Mesothelial cell of epicardium (in vitro differentiated cells): ENCODE measurements at regions not wholly inside any gene's neighbourhood (a gene's known extent, or its start where the extent isn't known, plus 50 kb on each side); places are given as distances from the start of the nearest gene placed in this dataset.

ENCODE experiments used
- DNase-seq, 2 experiments: peaks; one replicate each; pipeline ENCODE4 v3.0.0; 2021; ENCODE audit warnings: low spot score in 2 of 2; ENCODE audit not compliant: unreplicated experiment in 2 of 2
- H3K27ac Mint-ChIP-seq: 2 replicates; pipeline ENCODE4 v1.8.0; 2021; ENCODE audit warnings: mixed read lengths
- H3K27me3 Mint-ChIP-seq: 2 replicates; pipeline ENCODE4 v1.8.0; 2021; ENCODE audit warnings: low read depth, mixed read lengths
- H3K36me3 Mint-ChIP-seq: 2 replicates; pipeline ENCODE4 v1.8.0; 2021; ENCODE audit warnings: mixed read lengths
- H3K4me1 Mint-ChIP-seq: 2 replicates; pipeline ENCODE4 v1.8.0; 2021; ENCODE audit warnings: mixed read lengths
- H3K4me3 Mint-ChIP-seq: 2 replicates; pipeline ENCODE4 v1.8.0; 2021; ENCODE audit warnings: mild to moderate bottlenecking, moderate library complexity, mixed read lengths
- H3K9me3 Mint-ChIP-seq: 2 replicates; pipeline ENCODE4 v1.8.0; 2021; ENCODE audit warnings: mixed read lengths
- TF ChIP-seq, protein P1 (sequence below): fragments of 200-600 bp; sonication (generic); IDR thresholded peaks from one replicate; pipeline ENCODE4 v1.5.0; 2021; ENCODE audit warnings: antibody characterized with exemption; ENCODE audit not compliant: unreplicated experiment

GRCh38 chr4:181650033-181650825 is 593.0 kb upstream of the TENM3 start:
- no peak overlapping the region for H3K27ac Mint-ChIP-seq
- H3K4me1 Mint-ChIP-seq, result peaks cover 30% of the 10 kb centered on the region
- H3K4me3 Mint-ChIP-seq, result no peak overlapping the region
- H3K36me3 Mint-ChIP-seq, result no peaks in the 10 kb centered on the region
- H3K9me3 Mint-ChIP-seq, result no peaks in the 10 kb centered on the region
- DNase-seq, result no peak
- H3K27me3 Mint-ChIP-seq, result peaks cover 4% of the 10 kb centered on the region
- TF ChIP-seq, protein P1, sequence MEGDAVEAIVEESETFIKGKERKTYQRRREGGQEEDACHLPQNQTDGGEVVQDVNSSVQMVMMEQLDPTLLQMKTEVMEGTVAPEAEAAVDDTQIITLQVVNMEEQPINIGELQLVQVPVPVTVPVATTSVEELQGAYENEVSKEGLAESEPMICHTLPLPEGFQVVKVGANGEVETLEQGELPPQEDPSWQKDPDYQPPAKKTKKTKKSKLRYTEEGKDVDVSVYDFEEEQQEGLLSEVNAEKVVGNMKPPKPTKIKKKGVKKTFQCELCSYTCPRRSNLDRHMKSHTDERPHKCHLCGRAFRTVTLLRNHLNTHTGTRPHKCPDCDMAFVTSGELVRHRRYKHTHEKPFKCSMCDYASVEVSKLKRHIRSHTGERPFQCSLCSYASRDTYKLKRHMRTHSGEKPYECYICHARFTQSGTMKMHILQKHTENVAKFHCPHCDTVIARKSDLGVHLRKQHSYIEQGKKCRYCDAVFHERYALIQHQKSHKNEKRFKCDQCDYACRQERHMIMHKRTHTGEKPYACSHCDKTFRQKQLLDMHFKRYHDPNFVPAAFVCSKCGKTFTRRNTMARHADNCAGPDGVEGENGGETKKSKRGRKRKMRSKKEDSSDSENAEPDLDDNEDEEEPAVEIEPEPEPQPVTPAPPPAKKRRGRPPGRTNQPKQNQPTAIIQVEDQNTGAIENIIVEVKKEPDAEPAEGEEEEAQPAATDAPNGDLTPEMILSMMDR, result no peak

DNA sequence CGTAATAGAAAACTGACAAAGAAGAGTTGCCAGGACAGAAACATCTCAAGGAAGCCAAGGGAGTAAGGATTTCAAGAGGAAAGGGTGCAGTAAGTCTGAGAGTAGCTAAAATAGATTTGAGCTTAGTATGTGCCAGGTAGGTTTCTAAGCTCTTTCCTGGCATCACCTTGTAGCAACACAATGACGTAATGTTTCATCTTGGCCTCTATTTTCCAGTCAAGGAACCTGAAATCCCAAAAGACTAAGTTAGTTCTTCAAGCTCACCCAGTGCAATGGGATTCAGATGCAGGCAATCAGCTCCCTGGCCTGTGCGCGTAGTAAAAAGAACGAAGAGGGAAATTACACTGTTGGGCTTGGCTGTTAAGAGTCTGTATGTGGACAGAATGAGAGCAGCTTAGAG is 586.5 kb upstream of the TENM3 start:
- H3K4me1 Mint-ChIP-seq, result peaks cover under 1% of the 10 kb centered on the region
- H3K36me3 Mint-ChIP-seq, result no peaks in the 10 kb centered on the region
- no peaks in the 10 kb centered on the region for H3K27me3 Mint-ChIP-seq
- H3K9me3 Mint-ChIP-seq, result no peaks in the 10 kb centered on the region
- no peak overlapping the region for H3K27ac Mint-ChIP-seq
- DNase-seq, result no peak
- H3K4me3 Mint-ChIP-seq, result no peak overlapping the region
- TF ChIP-seq, protein P1, result no peak

DNA sequence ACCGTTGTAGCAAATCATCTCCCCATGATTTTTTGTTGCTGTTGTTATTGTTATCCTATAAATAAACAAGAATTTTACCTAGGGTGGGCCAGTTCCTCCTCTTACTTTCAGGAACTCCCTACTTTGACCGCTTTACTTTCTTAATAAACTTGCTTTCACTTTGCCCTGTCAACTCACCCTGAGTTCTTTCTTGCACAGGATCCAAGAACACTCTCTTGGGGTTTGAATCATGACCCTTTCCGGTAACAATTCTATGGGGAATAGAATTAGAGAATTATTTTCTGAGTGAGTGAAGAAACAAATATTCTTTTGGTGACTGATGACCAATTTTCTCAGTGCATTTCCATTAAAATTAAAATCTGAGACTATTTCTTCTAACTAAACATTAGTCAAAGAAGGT is 584.0 kb upstream of the TENM3 start:
- peaks cover 10% of the 10 kb centered on the region for H3K4me1 Mint-ChIP-seq
- no peaks in the 10 kb centered on the region for H3K27me3 Mint-ChIP-seq
- H3K4me3 Mint-ChIP-seq, result no peak overlapping the region
- H3K27ac Mint-ChIP-seq, result no peak overlapping the region
- DNase-seq, result no peak
- H3K36me3 Mint-ChIP-seq, result no peaks in the 10 kb centered on the region
- TF ChIP-seq, protein P1, result no peak
- H3K9me3 Mint-ChIP-seq, result no peaks in the 10 kb centered on the region

DNA sequence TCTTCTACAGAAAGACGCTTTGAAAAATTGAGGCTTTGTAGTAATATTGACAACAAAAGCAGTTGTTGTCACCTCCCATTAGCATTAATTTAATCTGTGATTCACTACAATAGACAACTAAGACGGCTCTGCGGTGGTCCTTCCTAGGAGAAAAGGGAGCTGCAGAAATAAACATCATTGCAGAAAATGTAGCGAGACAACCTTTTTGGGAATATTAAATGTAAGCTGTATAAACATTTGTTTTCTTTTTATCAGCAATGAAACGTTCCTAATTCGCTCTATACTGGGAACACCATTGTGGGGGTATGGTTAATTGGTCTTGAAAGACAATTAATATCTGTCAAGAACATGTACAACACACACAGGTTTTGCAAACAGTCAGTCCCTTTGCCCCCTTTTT is 583.3 kb upstream of the TENM3 start:
- Mint-ChIP-seq H3K4me3 (no peak overlapping the region), H3K36me3 (no peaks in the 10 kb centered on the region), H3K4me1 (peaks cover 10% of the 10 kb centered on the region), H3K27ac (no peak overlapping the region), H3K9me3 (no peaks in the 10 kb centered on the region), H3K27me3 (no peaks in the 10 kb centered on the region)
- DNase-seq, result no peak
- TF ChIP-seq, protein P1, result no peak

DNA sequence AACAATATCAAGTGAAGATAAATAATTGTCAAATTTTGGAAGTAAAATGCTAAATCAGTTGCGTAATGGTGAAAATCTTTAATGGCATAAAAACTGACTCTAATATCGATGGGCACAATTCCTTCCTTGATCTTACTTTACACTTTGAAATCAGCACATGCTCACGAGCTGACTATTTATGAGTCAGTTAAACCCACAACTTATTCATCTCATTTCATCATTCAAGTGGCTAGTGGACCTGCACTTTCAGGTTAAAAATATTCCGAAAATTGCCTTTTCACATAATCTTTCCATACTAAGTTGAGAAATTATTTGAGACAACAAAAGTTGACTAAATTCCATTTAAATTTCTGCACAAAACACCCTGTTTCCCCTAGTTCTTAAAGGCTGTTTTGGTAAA is 582.1 kb upstream of the TENM3 start:
- Mint-ChIP-seq H3K27me3 (no peaks in the 10 kb centered on the region), H3K27ac (no peak overlapping the region), H3K36me3 (no peaks in the 10 kb centered on the region), H3K4me3 (no peak overlapping the region), H3K4me1 (peaks cover 10% of the 10 kb centered on the region), H3K9me3 (no peaks in the 10 kb centered on the region)
- TF ChIP-seq, protein P1, result no peak
- no peak for DNase-seq
